NCI-H2081 treated with DMSO at 0.1 percent for 48 hours (cell line): ENCODE measurements at regions not wholly inside any gene's neighbourhood (a gene's known extent, or its start where the extent isn't known, plus 50 kb on each side); places are given as distances from the start of the nearest gene placed in this dataset.

ENCODE experiments used
- DNase-seq: peaks from one replicate; lab custom pipeline; 2025; lab: John Stamatoyannopoulos, UW

DNA sequence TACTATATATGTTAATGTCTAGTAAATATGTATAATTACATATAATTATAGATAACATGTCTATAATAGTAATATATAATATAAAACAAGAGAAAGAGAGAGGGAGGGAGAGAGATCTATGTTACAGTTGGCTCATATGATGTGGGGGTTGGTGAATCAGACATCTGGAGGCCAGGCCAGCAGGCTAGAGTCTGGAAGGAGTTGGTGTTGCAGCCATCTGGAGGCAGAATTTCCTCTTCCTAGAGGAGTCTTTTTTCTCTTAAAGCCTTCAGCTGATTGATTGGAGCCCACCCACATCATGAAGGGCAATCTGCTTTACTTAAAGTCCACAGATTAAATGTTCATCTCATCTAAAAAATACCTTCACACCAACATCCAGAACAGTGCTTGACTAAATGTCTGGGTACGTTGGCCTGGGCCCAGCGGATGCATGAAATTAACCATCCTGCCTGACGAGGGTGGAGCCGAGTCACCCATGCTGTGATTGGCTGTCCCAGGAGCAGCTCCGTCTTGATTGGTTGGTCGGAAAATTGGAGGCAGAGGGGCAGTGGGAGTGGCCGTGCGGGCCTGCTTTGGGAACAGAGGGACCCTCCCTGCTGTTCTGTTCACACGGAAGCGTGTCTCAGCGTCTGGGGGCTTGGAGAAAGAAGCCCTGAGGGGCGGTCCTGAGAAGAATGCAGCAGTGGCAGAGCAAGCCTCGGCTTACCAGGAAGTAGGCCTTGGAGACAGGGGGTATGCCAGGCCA lies 392.4 kb downstream of the QKI start:
- DNase-seq, result no peak

DNA sequence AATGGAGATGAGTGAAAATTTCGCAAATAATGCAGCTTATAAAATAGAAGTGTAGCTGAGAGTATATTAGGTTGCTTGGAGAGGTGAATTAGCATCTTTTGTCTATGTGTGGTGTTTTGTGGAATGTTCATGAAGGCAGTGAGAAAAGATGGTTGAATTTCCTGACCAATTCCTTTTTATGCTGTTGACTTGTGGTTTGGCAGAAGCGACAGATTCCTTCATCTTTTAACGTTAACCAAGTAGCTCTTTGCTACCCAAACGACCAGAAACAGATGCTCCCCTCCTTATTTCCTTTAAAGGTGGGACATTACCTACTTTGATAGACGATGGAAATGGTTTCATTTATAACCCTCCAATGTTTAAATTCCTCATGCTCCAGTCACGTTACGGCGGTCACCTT lies 390.5 kb downstream of the QKI start:
- no peak for DNase-seq

- DNase-seq, result no peak
Observed at GRCh38 chr6:163802267-163802666, 387.7 kb downstream of the QKI start.

GRCh38 chr6:163797296-163797845 lies 382.9 kb downstream of the QKI start:
- no peak for DNase-seq

DNA sequence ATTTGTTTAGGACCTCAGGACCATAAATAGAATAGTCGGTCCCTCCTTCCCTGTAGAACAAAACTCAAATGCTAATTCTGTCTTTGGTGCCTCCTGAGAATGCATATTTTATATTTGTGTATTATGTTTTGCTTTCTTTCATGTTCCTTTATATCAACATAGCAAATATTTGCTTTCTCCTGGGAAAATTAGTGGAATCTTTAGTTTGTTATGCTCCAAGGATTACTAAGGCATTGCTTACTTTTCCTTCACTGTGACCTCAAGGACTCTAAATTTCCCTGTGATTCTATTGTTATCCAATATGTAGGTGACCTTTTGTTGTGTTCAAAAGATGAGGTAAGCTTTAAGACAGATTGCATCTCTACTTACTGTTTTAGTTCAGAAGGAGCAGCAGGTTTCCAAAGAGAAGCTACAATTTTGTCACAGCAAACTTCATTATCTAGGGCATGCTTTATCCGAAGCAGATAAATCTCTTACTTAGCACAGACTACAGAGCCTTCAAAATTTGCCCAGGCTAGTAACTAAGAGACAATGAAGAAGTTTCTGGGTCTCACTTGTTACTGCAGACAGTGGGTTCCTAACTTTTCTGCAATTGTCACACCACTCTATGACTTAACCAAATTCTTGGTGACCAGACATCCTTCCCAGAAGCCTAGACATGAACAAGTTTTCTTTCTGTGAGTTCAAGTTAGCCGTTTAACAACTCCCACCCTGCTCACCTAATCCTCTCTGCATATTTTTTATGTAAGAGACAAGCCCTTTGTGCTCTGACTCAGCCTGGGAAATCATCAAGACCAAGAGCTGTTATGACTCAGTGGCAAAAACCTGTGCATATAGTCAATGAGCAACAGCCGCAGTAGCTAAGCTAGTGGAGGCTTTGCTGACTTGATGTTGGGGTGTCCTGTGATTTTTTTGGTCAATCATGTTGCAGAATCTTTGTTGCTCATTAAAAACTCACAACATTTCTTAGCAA lies 378.8 kb downstream of the QKI start:
- no peak for DNase-seq

DNA sequence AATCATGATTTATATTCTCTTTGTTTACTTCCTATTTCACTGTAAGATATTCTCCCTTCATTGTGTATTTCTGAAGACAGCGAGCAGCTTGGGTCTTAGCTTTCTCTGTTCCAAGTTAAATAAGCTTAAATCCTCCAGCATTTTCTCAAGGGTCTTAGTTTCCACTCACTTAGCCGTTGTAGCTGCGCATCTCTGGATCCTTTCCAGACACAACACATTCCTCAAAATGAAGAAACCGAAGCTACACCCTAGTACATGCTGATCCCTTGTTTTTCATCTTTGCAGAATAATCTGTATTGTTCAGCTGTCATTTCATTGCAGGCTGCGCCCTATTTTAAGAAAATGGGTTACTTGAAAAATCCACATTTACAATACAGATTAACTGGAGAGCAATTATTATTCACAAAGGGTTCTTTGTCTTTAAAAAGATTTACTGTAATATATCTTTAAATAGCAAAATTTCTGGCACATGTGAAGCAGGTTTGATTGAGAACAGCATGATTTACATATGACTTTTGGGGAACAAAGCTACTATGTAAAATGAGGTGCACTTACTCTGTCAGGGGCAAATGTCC lies 375.8 kb downstream of the QKI start:
- DNase-seq, result no peak

- no peak for DNase-seq
Observed at GRCh38 chr6:163789199-163789810, 374.8 kb downstream of the QKI start.

DNA sequence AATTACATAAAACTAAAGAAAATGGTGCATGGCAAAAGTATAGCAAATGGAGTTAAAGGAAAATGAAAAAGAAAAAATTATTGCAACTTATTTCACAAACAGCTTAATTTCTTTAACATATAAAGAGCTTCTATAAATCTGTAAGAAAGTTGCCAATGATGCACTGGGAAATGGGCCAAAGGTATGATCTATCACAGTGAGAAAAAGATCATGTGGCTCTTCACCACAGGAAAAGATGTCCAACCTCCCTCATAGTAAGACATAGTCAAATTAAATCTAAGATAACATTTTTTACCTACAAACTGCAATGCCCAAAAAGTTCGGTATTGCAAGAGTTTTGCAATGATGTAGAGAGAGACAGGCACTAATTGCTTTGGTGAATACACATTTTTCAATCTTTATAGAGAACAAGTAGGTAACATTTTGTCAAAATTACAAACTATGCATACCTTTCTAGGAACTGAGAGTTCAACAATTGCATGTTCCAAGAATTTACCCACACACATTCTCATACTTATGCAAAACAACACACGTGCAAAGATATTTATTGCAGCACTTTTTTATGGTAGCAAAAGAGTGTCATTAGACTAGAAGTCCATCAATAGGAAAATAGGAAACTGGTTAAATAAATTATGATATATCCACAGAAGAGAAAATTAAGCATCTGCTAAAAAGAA lies 372.6 kb downstream of the QKI start:
- DNase-seq, result no peak

GRCh38 chr6:163782436-163783003 lies 368.0 kb downstream of the QKI start:
- no peak for DNase-seq

DNA sequence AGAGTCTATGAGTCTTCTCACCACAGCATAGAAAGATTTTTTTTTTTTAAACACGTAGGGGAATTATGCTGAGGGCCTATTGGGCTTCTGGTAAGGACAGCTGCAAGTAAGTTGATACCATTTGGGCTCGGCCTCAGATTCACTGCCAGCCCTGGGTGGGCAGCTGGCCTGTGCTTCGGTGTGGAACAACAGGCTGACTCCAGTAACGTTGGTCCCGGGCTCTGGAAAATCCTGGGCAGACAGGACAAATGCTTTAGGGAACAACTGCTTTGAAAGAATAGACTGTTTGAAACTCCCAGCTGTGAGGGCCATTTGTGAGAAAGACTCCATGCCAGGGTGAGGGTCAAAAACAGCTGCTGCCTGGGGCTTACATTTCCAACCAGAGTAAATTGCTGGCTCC lies 366.5 kb downstream of the QKI start:
- no peak for DNase-seq

GRCh38 chr6:163779727-163780284 lies 365.3 kb downstream of the QKI start:
- DNase-seq, result no peak

- DNase-seq, result no peak
Observed at GRCh38 chr6:163777716-163778115, 363.2 kb downstream of the QKI start.

GRCh38 chr6:163776906-163777686 lies 362.6 kb downstream of the QKI start:
- DNase-seq, result no peak

DNA sequence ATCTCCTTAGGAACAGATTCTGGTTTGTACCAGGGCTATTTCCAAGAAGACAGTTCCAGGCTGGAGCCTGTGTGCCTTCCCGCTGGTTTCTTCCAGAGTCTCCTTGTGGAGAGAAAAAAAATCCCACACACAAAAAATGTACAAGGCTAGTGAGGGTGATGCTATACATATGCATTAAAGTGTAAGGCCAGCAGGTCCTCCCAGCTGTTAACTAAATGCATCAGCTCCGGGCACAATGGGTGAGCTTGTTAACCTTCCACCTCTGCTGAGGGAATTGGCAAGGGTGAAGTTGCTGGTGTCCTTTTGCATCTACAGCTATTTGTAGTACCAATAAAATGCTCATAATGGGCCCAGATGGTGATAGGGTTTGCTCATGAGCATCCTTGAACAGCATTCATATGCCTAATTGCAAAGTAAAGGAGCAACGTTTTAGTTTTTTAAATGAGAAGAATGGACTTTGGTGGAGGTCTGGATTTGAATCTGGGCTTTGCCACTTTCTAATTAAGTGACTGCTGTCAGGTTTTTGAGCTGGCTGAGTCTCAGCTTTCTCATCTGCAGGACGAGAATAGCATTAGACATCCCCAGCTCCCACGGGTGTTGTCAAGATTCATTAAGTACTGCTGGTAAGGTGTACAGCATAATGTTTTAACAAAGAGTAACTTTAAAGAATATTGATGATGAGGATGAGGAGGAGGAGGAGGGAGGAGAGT lies 361.8 kb downstream of the QKI start:
- DNase-seq, result no peak

DNA sequence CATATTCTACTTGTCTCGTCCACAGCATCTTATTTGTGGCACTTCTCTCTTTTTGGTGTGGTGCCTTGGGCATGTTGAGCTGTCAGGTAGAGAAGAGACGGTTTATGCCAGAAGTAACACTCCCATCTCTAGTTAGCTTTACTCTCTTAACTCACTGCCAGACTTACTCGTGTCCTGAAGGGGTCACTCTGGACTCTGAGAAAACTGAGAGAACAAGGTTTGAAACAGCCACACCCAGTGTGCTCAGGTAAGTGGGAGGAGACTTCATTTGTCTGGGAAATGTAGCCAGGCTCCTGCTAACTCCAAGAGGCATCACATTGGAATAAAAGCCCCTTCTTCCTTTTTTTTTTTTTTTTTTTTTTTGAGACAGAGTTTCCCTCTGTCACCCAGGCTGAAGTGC lies 360.8 kb downstream of the QKI start:
- DNase-seq, result no peak

DNA sequence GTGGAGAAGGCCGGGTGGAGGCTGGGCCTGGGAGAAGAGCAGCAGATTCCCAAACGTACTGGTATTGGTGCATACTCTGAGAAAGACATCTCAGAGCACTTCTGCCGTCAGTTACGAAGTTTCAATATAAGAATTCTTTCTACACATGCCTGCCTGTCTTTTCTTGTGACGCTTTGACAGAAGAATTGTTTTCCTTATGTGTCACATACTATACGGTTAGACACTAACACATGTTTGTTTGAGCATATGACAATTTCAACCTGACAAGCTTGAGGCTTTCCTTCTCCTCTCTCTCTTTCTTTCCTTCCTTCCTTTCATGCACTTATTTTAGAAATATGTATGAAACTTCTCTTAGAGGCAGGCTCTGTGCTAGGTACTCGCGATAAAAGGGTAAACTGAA lies 360.0 kb downstream of the QKI start:
- no peak for DNase-seq

DNA sequence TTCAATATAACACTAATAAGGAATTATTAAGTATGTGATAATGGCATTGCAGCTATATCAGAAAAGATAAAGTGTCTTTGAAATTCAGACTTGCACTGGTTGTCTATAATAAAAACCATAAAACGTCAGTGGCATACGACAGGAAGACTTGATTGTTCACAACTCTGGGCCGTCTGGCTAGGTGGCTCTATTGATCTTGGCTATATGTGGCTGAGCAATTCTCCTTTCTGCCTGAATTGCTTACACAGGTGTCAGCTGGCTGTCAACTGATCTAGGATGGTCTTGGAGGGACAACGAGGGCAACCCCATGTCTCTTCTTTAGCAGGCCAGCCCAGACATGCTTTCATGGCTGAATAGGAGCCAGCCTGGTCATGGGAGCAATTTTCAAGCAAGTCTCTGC lies 359.1 kb downstream of the QKI start:
- no peak for DNase-seq

GRCh38 chr6:163772701-163773100 lies 358.2 kb downstream of the QKI start:
- DNase-seq, result no peak

DNA sequence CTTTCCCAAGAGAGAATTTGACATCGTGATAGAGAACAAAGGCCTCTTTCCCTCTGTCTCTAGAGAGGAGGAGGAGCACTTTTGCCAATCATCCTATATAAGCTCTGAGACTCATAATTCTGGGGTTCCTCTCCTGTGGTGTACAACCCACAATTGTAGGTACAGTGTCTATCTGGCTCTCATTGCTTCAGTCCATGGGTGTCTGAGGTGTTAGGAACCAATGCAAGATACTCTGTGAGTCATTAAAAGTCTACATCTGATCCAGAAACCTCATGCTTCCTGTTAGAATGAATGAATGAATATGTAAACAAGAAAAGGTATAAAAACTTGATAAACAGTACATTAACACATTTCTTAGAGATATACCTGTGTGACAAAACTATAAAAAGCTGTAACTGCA lies 356.7 kb downstream of the QKI start:
- no peak for DNase-seq
